Left lung (tissue), 4 donors: ENCODE measurements at regions not wholly inside any gene's neighbourhood (a gene's known extent, or its start where the extent isn't known, plus 50 kb on each side); places are given as distances from the start of the nearest gene placed in this dataset.

Experiments used
- ATAC-seq: fragments of 200-7000 bp; cut with Tn5 transposase; one replicate; pipeline ENCODE4 v1.9.1; 2020; ENCODE audit warnings: moderate library complexity
- DNase-seq, 4 donors: peaks; one replicate each; pipeline ENCODE4 v3.0.0-alpha.2; 2013 to 2020
- H3K27ac ChIP-seq, 2 donors: fragments of 200-600 bp; sonication (generic) in 1 of 2; one replicate each; pipeline versions ENCODE4 v1.5.0 to v1.8.0; 2020 to 2021
- H3K27me3 ChIP-seq, 2 donors: fragments of 200-600 bp; sonication (generic) in 1 of 2; one replicate each; pipeline versions ENCODE4 v1.5.0 to v1.8.0; 2020 to 2021
- H3K36me3 ChIP-seq, 2 donors: fragments of 200-600 bp; sonication (generic) in 1 of 2; one replicate each; pipeline versions ENCODE4 v1.5.0 to v1.8.0; 2020 to 2021
- H3K4me1 ChIP-seq, 2 donors: fragments of 200-600 bp; one replicate each; pipeline ENCODE4 v1.8.0; 2021
- H3K4me3 ChIP-seq, 2 donors: fragments of 200-600 bp; sonication (generic) in 1 of 2; one replicate each; pipeline versions ENCODE4 v1.5.0 to v1.8.0; 2020 to 2021; ENCODE audit warnings: mild to moderate bottlenecking in 1 of 2
- H3K9me3 ChIP-seq, 2 donors: fragments of 200-600 bp; sonication (generic) in 1 of 2; one replicate each; pipeline versions ENCODE4 v1.5.0 to v1.8.0; 2020 to 2021
- intact Hi-C, 2 donors: fragments of 100-400 bp; cut with DNase I; formaldehyde crosslinking; loops; one replicate each; pipeline versions ENCODE4 v1.11.2 to v1.14.2; 2022
- TF ChIP-seq, protein P1 (sequence below), 2 donors: fragments of 200-600 bp; sonication (generic) in 1 of 2; IDR thresholded peaks; one replicate each; pipeline versions ENCODE4 v1.5.0 to v1.8.0; 2021; ENCODE audit warnings: antibody characterized with exemption in 2 of 2
- donor health status: DM: no; HTN: yes; CAD: no.
- donor health status: DM: no; HTN: no; CAD: no.

DNA sequence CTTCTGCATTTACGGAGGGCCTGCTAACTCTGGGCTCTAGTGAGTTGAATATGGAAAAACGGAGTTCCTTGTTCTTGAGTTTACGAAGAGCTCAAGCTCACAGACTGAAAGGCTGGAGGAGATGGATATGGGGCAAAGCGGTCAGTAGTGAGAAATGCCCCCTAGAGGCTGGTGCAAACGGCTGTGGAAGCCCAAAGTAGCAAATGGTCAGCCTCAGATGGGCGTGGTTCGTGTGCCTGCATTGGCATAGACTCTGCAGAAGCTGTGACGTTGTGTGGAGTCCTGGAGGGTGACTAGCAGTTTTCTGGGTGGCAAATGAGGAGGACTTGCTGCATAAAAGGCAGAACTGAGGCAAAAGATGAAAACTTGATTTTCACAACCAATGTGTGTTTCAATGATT lies 93.6 kb upstream of the TWIST2 start:
- Histone ChIP-seq H3K27ac (no peak overlapping the region), H3K4me3 (no peak overlapping the region), H3K27me3 (no peaks in the 10 kb centered on the region), H3K36me3 (no peaks in the 10 kb centered on the region), H3K9me3 (peaks cover 0 to 18% of the 10 kb centered on the region in 2 donors), H3K4me1 (no peaks in the 10 kb centered on the region)
- ATAC-seq: no peak
- intact Hi-C loops: no loop called here
- TF ChIP-seq, protein P1, sequence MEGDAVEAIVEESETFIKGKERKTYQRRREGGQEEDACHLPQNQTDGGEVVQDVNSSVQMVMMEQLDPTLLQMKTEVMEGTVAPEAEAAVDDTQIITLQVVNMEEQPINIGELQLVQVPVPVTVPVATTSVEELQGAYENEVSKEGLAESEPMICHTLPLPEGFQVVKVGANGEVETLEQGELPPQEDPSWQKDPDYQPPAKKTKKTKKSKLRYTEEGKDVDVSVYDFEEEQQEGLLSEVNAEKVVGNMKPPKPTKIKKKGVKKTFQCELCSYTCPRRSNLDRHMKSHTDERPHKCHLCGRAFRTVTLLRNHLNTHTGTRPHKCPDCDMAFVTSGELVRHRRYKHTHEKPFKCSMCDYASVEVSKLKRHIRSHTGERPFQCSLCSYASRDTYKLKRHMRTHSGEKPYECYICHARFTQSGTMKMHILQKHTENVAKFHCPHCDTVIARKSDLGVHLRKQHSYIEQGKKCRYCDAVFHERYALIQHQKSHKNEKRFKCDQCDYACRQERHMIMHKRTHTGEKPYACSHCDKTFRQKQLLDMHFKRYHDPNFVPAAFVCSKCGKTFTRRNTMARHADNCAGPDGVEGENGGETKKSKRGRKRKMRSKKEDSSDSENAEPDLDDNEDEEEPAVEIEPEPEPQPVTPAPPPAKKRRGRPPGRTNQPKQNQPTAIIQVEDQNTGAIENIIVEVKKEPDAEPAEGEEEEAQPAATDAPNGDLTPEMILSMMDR (IDR thresholded peaks at IDR 0.05): no peak
- DNase-seq: no peak

DNA sequence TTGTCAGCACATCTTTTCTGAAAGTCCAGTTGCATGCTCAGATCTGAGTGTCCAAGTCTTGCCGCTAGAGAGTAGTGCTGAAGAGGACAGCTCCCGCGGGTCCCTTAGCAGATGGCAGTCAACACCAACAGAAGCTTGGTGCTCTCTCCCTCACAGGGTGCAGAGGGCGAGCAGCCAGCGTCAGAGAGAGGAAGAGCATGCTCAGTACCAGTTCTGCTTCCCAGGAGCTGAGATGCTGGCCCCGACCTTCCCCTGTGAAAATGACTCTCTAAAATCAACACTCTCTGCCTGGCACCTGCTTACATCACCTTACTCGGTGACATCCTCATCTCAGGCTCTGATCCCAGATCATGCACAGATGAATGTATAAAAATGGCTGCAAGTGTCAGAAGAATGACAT lies 86.0 kb upstream of the TWIST2 start:
- no peaks in the 10 kb centered on the region for H3K4me1 ChIP-seq
- no peaks in the 10 kb centered on the region for H3K36me3 ChIP-seq
- ATAC-seq (peak; percentile 54), DNase-seq (peak in 1 of 4 donors; percentile 28)
- no peaks in the 10 kb centered on the region for H3K9me3 ChIP-seq
- no peak overlapping the region for H3K4me3 ChIP-seq
- H3K27ac ChIP-seq: no peak overlapping the region
- H3K27me3 ChIP-seq: peaks cover 0 to 28% of the 10 kb centered on the region in 2 donors
- TF ChIP-seq, protein P1 (IDR thresholded peaks at IDR 0.05): no peak
- intact Hi-C loops: no loop called here

DNA sequence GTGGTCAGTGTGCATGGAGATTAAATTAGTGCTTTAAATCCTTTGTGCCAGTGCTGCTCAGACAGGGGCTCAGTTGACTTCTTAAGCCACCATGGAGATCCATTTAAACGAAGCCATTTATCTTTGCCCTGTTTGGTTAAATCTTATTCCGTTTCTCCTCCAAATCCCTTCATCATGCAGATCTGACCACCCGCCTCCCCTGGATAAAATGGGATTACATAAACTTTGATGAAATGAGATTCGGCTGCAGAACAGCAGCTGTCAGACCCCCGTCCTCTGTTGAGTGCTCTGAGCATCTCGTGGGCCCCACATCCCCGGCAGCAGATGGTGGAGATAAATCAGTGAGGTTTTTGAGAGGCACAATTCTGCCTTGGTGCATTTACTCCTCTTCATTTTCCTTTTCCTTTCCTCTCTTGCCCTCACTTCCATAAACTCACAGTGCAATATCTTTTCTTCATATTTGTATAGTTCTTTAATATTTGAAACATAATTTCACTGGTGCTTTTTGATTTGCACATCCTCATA lies 84.4 kb upstream of the TWIST2 start:
- Histone ChIP-seq H3K4me3 (no peak overlapping the region), H3K27ac (no peak overlapping the region), H3K4me1 (no peaks in the 10 kb centered on the region), H3K27me3 (peaks cover 0 to 28% of the 10 kb centered on the region in 2 donors), H3K9me3 (no peaks in the 10 kb centered on the region), H3K36me3 (no peaks in the 10 kb centered on the region)
- intact Hi-C loops: no loop called here
- no peak for DNase-seq
- no peak for ATAC-seq
- TF ChIP-seq, protein P1 (IDR thresholded peaks at IDR 0.05): no peak

DNA sequence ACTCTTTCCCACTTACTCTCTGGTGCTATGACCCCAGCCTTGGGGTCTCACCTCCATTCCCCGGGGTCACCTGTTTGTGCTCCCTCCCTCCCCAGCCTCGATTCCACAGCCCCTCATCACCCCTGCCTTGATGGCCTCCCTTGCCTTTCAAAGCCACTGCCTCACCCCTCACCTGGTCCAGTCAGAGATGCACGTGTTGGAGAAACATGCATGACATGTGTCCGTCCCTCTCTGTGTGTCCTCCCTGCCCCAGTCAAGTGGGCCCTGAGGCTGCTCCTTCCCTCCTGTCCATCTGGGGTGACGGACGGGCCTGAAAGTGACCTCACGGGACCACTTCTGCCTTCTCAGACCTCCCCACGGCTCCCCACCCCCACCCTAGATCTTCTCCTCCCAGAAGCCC lies 82.3 kb upstream of the TWIST2 start:
- DNase-seq (no peak), ATAC-seq (no peak)
- no peak overlapping the region for H3K4me3 ChIP-seq
- H3K36me3 ChIP-seq: no peaks in the 10 kb centered on the region
- peaks cover 0 to 42% of the 10 kb centered on the region in 2 donors for H3K27me3 ChIP-seq
- TF ChIP-seq, protein P1 (IDR thresholded peaks at IDR 0.05): no peak
- no peak overlapping the region for H3K27ac ChIP-seq
- H3K9me3 ChIP-seq: no peaks in the 10 kb centered on the region
- H3K4me1 ChIP-seq: no peaks in the 10 kb centered on the region
- intact Hi-C loops: no loop called here

DNA sequence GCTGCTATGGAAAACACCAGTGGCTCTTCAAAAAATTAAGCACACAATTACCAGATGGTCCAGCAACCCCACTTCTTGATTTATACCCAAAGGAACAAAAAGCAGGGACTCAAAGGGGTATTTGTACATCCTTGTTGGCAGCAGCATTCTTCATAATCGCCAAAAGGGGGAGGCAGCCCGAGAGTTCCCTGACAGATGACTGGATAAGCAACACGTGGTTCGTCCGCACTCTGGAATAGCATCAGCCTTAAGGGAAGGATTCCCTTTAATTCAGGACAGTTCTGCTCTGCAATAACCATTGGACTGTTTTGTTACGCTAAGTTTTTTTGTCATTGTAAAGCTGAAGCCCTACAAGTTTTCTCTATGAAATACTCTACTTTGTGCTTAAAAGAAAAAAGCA lies 76.7 kb upstream of the TWIST2 start:
- Histone ChIP-seq H3K27ac (no peak overlapping the region), H3K4me1 (no peaks in the 10 kb centered on the region), H3K27me3 (peaks cover 5 to 35% of the 10 kb centered on the region in 2 donors), H3K36me3 (no peaks in the 10 kb centered on the region), H3K9me3 (peaks cover 0 to 15% of the 10 kb centered on the region in 2 donors), H3K4me3 (no peak overlapping the region)
- intact Hi-C loops: no loop called here
- TF ChIP-seq, protein P1 (IDR thresholded peaks at IDR 0.05): no peak
- DNase-seq (peak in 1 of 4 donors; percentile 24), ATAC-seq (no peak)
